ENCODE measurements at regions not wholly inside any gene's neighbourhood (a gene's known extent, or its start where the extent isn't known, plus 50 kb on each side); places are given as distances from the start of the nearest gene placed in this dataset.

- TF ChIP-seq USF2 (IDR thresholded peaks at IDR 0.05; ENCODE audit: borderline replicate concordance, low read depth, low read length), result no peak
- TF ChIP-seq EZH2phosphoT487 (IDR thresholded peaks at IDR 0.05; ENCODE audit: borderline replicate concordance, low read depth), result no peak
- TF ChIP-seq PBX3 (IDR thresholded peaks at IDR 0.05), result no peak
Observed at GRCh38 chr12:92299744-92300143, 154.1 kb upstream of the BTG1 start (continued).

GRCh38 chr12:92299344-92299743 lies 153.7 kb upstream of the BTG1 start:
- H3K4me3 ChIP-seq (ENCODE audit: low read depth in 2 of 2, low read length in 1 of 2), result no peak overlapping the region
- POLR2A ChIA-PET, result no interaction called here

More at GRCh38 chr12:92299344-92299743, 153.7 kb upstream of the BTG1 start:
- Histone ChIP-seq H2AFZ (ENCODE audit: low read depth) (no peak overlapping the region), H3K9me3 (no peaks in the 10 kb centered on the region), H3K79me2 (ENCODE audit: insufficient read depth) (no peaks in the 10 kb centered on the region), H3K9me2 (no peaks in the 10 kb centered on the region), H3F3A (replicated peaks; ENCODE audit: insufficient read depth) (no peaks in the 10 kb centered on the region), H3K27ac (ENCODE audit: low read depth in 2 of 2, low read length in 1 of 2) (no peak overlapping the region; a peak in 1 of 4 replicates), H3K4me2 (no peak overlapping the region), H3K9ac (no peak overlapping the region), H3K4me1 (ENCODE audit: control insufficient read depth in 1 of 2, insufficient read depth in 2 of 2, low read depth in 1 of 2, low read length in 1 of 2) (peaks cover 8 to 9% of the 10 kb centered on the region in 2 experiments), H4K20me1 (ENCODE audit: insufficient read depth) (no peaks in the 10 kb centered on the region), H3K27me3 (ENCODE audit: insufficient read depth) (no peaks in the 10 kb centered on the region), H3K36me3 (replicated peaks in 1 of 2; ENCODE audit: control insufficient read depth in 1 of 2, insufficient read depth in 2 of 2, low read length in 1 of 2) (no peaks in the 10 kb centered on the region)
- DNase-seq, result no peak
- 23% methylated on average over 2 of the region's 2 CpGs for WGBS (ENCODE audit: low lambda C conversion rate)
- CTCF ChIA-PET, result interaction anchor here (0.7 kb wide), 1 partner anchor 46 kb away, joined by 3 read pairs; no protein-coding TSS in a partner anchor
- TF ChIP-seq RCOR1 (IDR thresholded peaks at IDR 0.05; ENCODE audit: low read length), result no peak
- TF ChIP-seq CHD2 (IDR thresholded peaks at IDR 0.05; ENCODE audit: low read length, partially characterized antibody), result no peak
- TF ChIP-seq EZH2phosphoT487 (IDR thresholded peaks at IDR 0.05; ENCODE audit: borderline replicate concordance, low read depth), result no peak
- no peak for TF ChIP-seq NFIC (IDR thresholded peaks at IDR 0.05; ENCODE audit: borderline replicate concordance)
- no peak for TF ChIP-seq PBX3 (IDR thresholded peaks at IDR 0.05)
- no peak for TF ChIP-seq RXRA (IDR thresholded peaks at IDR 0.05; ENCODE audit: borderline replicate concordance, low read depth)
- no peak for TF ChIP-seq GATA2 (CRISPR knock-in tag; IDR thresholded peaks at IDR 0.05)
- TF ChIP-seq JUND (IDR thresholded peaks at IDR 0.05), result no peak
- TF ChIP-seq FOSL2 (IDR thresholded peaks at IDR 0.05; ENCODE audit: borderline replicate concordance, low read depth), result no peak
- TF ChIP-seq TAF1 (IDR thresholded peaks at IDR 0.05; ENCODE audit: borderline replicate concordance, low read depth, low read length), result no peak
- TF ChIP-seq USF1 (IDR thresholded peaks at IDR 0.05; ENCODE audit: borderline replicate concordance, low read depth), result no peak
- TF ChIP-seq MXI1 (IDR thresholded peaks at IDR 0.05; ENCODE audit: low read depth, low read length), result no peak
- TF ChIP-seq YY1 (IDR thresholded peaks at IDR 0.05; ENCODE audit: low read depth), result no peak
- TF ChIP-seq USF2 (IDR thresholded peaks at IDR 0.05; ENCODE audit: borderline replicate concordance, low read depth, low read length), result no peak
- TF ChIP-seq TEAD4 (IDR thresholded peaks at IDR 0.05; ENCODE audit: borderline replicate concordance, insufficient read depth), result no peak
- no peak for TF ChIP-seq ZBTB33 (IDR thresholded peaks at IDR 0.05; ENCODE audit: borderline replicate concordance, low read depth)
- no peak for TF ChIP-seq RFX5 (IDR thresholded peaks at IDR 0.05; ENCODE audit: low read length)
